ENCODE measurements at regions not wholly inside any gene's neighbourhood (a gene's known extent, or its start where the extent isn't known, plus 50 kb on each side); places are given as distances from the start of the nearest gene placed in this dataset.

GRCh38 chr2:52386433-52387030 lies 1354.6 kb upstream of the NRXN1 start:
- no peak for TF ChIP-seq FOXP2 (optimal IDR thresholded peaks at IDR 0.05; ENCODE audit: borderline replicate concordance, extremely low read depth, extremely low read length, insufficient read depth)

- no peak for TF ChIP-seq SIN3A (IDR thresholded peaks at IDR 0.05; ENCODE audit: borderline replicate concordance, insufficient read depth, low read length)
- TF ChIP-seq FOXP2 (optimal IDR thresholded peaks at IDR 0.05; ENCODE audit: borderline replicate concordance, extremely low read depth, extremely low read length, insufficient read depth), result no peak
- no peak for TF ChIP-seq POLR2AphosphoS5 (IDR thresholded peaks at IDR 0.05; ENCODE audit: low read depth, low read length)
- TF ChIP-seq REST (IDR thresholded peaks at IDR 0.05; ENCODE audit: insufficient read depth in 1 of 2, low read depth in 2 of 2, low read length in 2 of 2), result no peak
- no peak for TF ChIP-seq TAF1 (IDR thresholded peaks at IDR 0.05; ENCODE audit: borderline replicate concordance, insufficient read depth, low read length)
Observed at GRCh38 chr2:52383541-52383940, 1351.6 kb upstream of the NRXN1 start.

GRCh38 chr2:52369178-52369577 lies 1337.2 kb upstream of the NRXN1 start:
- TF ChIP-seq FOXP2 (optimal IDR thresholded peaks at IDR 0.05; ENCODE audit: borderline replicate concordance, extremely low read depth, extremely low read length, insufficient read depth), result no peak

- no peak for TF ChIP-seq FOXP2 (optimal IDR thresholded peaks at IDR 0.05; ENCODE audit: borderline replicate concordance, extremely low read depth, extremely low read length, insufficient read depth)
- no peak for TF ChIP-seq REST (IDR thresholded peaks at IDR 0.05; ENCODE audit: insufficient read depth in 1 of 2, low read depth in 2 of 2, low read length in 2 of 2)
- TF ChIP-seq POLR2AphosphoS5 (IDR thresholded peaks at IDR 0.05; ENCODE audit: low read depth, low read length), result no peak
- no peak for TF ChIP-seq SIN3A (IDR thresholded peaks at IDR 0.05; ENCODE audit: borderline replicate concordance, insufficient read depth, low read length)
- no peak for TF ChIP-seq TAF1 (IDR thresholded peaks at IDR 0.05; ENCODE audit: borderline replicate concordance, insufficient read depth, low read length)
Observed at GRCh38 chr2:52368141-52368540, 1336.2 kb upstream of the NRXN1 start.

GRCh38 chr2:52365946-52366345 lies 1334.0 kb upstream of the NRXN1 start:
- TF ChIP-seq FOXP2 (optimal IDR thresholded peaks at IDR 0.05; ENCODE audit: borderline replicate concordance, extremely low read depth, extremely low read length, insufficient read depth) (no peak), TAF1 (IDR thresholded peaks at IDR 0.05; ENCODE audit: borderline replicate concordance, insufficient read depth, low read length) (no peak)

- no peak for TF ChIP-seq FOXP2 (optimal IDR thresholded peaks at IDR 0.05; ENCODE audit: borderline replicate concordance, extremely low read depth, extremely low read length, insufficient read depth)
- no peak for TF ChIP-seq POLR2AphosphoS5 (IDR thresholded peaks at IDR 0.05; ENCODE audit: low read depth, low read length)
- no peak for TF ChIP-seq REST (IDR thresholded peaks at IDR 0.05; ENCODE audit: insufficient read depth in 1 of 2, low read depth in 2 of 2, low read length in 2 of 2)
- TF ChIP-seq TAF1 (IDR thresholded peaks at IDR 0.05; ENCODE audit: borderline replicate concordance, insufficient read depth, low read length), result no peak
- TF ChIP-seq SIN3A (IDR thresholded peaks at IDR 0.05; ENCODE audit: borderline replicate concordance, insufficient read depth, low read length), result no peak
Observed at GRCh38 chr2:52356556-52356955, 1324.6 kb upstream of the NRXN1 start.

GRCh38 chr2:52347292-52347691 lies 1315.4 kb upstream of the NRXN1 start:
- no peak for TF ChIP-seq REST (IDR thresholded peaks at IDR 0.05; ENCODE audit: insufficient read depth in 1 of 2, low read depth in 2 of 2, low read length in 2 of 2)
- no peak for TF ChIP-seq FOXP2 (optimal IDR thresholded peaks at IDR 0.05; ENCODE audit: borderline replicate concordance, extremely low read depth, extremely low read length, insufficient read depth)
- no peak for TF ChIP-seq POLR2AphosphoS5 (IDR thresholded peaks at IDR 0.05; ENCODE audit: low read depth, low read length)
- TF ChIP-seq SIN3A (IDR thresholded peaks at IDR 0.05; ENCODE audit: borderline replicate concordance, insufficient read depth, low read length), result no peak
- no peak for TF ChIP-seq TAF1 (IDR thresholded peaks at IDR 0.05; ENCODE audit: borderline replicate concordance, insufficient read depth, low read length)

All from PFSK-1 (cell line).